ENCODE measurements at regions not wholly inside any gene's neighbourhood (a gene's known extent, or its start where the extent isn't known, plus 50 kb on each side); places are given as distances from the start of the nearest gene placed in this dataset.
A peak's percentile ranks its signal among the peaks of the same experiment; 100 is the strongest.

GRCh38 chr2:228698963-228699362 lies 517.5 kb upstream of the SPHKAP start:
- no peak overlapping the region for H3K4me3 ChIP-seq (ENCODE audit: low read depth, low read length)
- no peaks in the 10 kb centered on the region for H3K9me3 ChIP-seq (ENCODE audit: control insufficient read depth, insufficient read depth, low read length)
- ChIA-PET CTCF (interaction anchor here (0.8 to 1.8 kb wide), 3 partner anchors 574 to 888 kb away, joined by 3 to 16 read pairs (median 4); no protein-coding TSS in a partner anchor), POLR2A (no interaction called here)
- DNase-seq (ENCODE audit: low read depth, low spot score), result no peak
- H3K27ac ChIP-seq (ENCODE audit: low read depth, low read length), result no peak overlapping the region
- TF ChIP-seq CTCF (IDR thresholded peaks at IDR 0.05; ENCODE audit: low read depth, low read length), result no peak
- H3K27me3 ChIP-seq (ENCODE audit: control insufficient read depth, insufficient read depth, low read length), result no peaks in the 10 kb centered on the region

- no peak overlapping the region for H3K4me3 ChIP-seq (ENCODE audit: low read depth, low read length)
- no peak overlapping the region for H3K27ac ChIP-seq (ENCODE audit: low read depth, low read length)
- no peaks in the 10 kb centered on the region for H3K27me3 ChIP-seq (ENCODE audit: control insufficient read depth, insufficient read depth, low read length)
- no peak for TF ChIP-seq CTCF (IDR thresholded peaks at IDR 0.05; ENCODE audit: low read depth, low read length)
- ChIA-PET POLR2A (no interaction called here), CTCF (no interaction called here)
- DNase-seq (ENCODE audit: low read depth, low spot score), result no peak
- no peaks in the 10 kb centered on the region for H3K9me3 ChIP-seq (ENCODE audit: control insufficient read depth, insufficient read depth, low read length)
Measured at GRCh38 chr2:228697456-228697855, 516.0 kb upstream of the SPHKAP start.

GRCh38 chr2:228690681-228691080 lies 509.2 kb upstream of the SPHKAP start:
- Histone ChIP-seq H3K4me3 (ENCODE audit: low read depth, low read length) (no peak overlapping the region), H3K27ac (ENCODE audit: low read depth, low read length) (no peak overlapping the region), H3K27me3 (ENCODE audit: control insufficient read depth, insufficient read depth, low read length) (no peaks in the 10 kb centered on the region), H3K9me3 (ENCODE audit: control insufficient read depth, insufficient read depth, low read length) (no peaks in the 10 kb centered on the region)
- POLR2A ChIA-PET, result no interaction called here
- no peak for DNase-seq (ENCODE audit: low read depth, low spot score)
- TF ChIP-seq CTCF (IDR thresholded peaks at IDR 0.05; ENCODE audit: low read depth, low read length), result no peak
- CTCF ChIA-PET, result interaction anchor here (0.5 kb wide), 1 partner anchor 833 kb away, joined by 4 read pairs; no protein-coding TSS in a partner anchor

- no peak for DNase-seq (ENCODE audit: low read depth, low spot score)
- ChIA-PET CTCF (interaction anchor here (0.6 to 1.3 kb wide), 4 partner anchors 9 to 1666 kb away, joined by 3 to 4 read pairs (median 3); no protein-coding TSS in a partner anchor), POLR2A (no interaction called here)
Measured at GRCh38 chr2:228689053-228689452, 507.6 kb upstream of the SPHKAP start.

More at GRCh38 chr2:228689053-228689452, 507.6 kb upstream of the SPHKAP start:
- Histone ChIP-seq H3K4me3 (ENCODE audit: low read depth, low read length) (no peak overlapping the region), H3K27me3 (ENCODE audit: control insufficient read depth, insufficient read depth, low read length) (no peaks in the 10 kb centered on the region), H3K27ac (ENCODE audit: low read depth, low read length) (no peak overlapping the region), H3K9me3 (ENCODE audit: control insufficient read depth, insufficient read depth, low read length) (no peaks in the 10 kb centered on the region)
- TF ChIP-seq CTCF (IDR thresholded peaks at IDR 0.05; ENCODE audit: low read depth, low read length), result peak; percentile 14; the same call in 1 of the 2 replicates

Measured in AG04450 (cell line).